Muscle of leg (tissue), 3 donors: ENCODE measurements at regions not wholly inside any gene's neighbourhood (a gene's known extent, or its start where the extent isn't known, plus 50 kb on each side); places are given as distances from the start of the nearest gene placed in this dataset.
"Not testable (repeated sequence)": the region's sequence is repeated elsewhere in the genome, so short reads cannot be mapped to it uniquely, and the experiment has no call there.

Source experiments
- DNase-seq: peaks from one replicate; pipeline ENCODE4 v3.0.0; 2013
- H3K27ac ChIP-seq: one replicate; pipeline ENCODE4 v1.5.1; 2013; ENCODE audit warnings: mild to moderate bottlenecking, low read length, control low read depth
- H3K27me3 ChIP-seq: one replicate; pipeline ENCODE4 v1.6.1; 2013; ENCODE audit warnings: low read length; ENCODE audit not compliant: control insufficient read depth, insufficient read depth
- H3K36me3 ChIP-seq: one replicate; pipeline ENCODE4 v1.6.1; 2013; ENCODE audit warnings: low read length; ENCODE audit not compliant: control insufficient read depth, insufficient read depth
- H3K4me1 ChIP-seq: one replicate; pipeline ENCODE4 v1.6.1; 2013; ENCODE audit warnings: low read length; ENCODE audit not compliant: control insufficient read depth, insufficient read depth
- H3K4me3 ChIP-seq: one replicate; pipeline ENCODE4 v1.5.1; 2013; ENCODE audit warnings: low read length, control low read depth
- H3K9me3 ChIP-seq: replicated peaks from 2 replicates; pipeline ENCODE4 v1.6.1; 2013; ENCODE audit warnings: low read depth, low read length; ENCODE audit not compliant: control insufficient read depth
- WGBS: methylation state at CpG from one replicate; pipeline ENCODE4 v1.1.5; 2013; ENCODE audit warnings: missing lambda C conversion rate; ENCODE audit not compliant: insufficient coverage; 5-methylcytosine and 5-hydroxymethylcytosine counted together

GRCh38 chr20:30496656-30497055 is 760.8 kb upstream of the DEFB115 start:
- H3K27me3 ChIP-seq, DNase-seq, H3K36me3 ChIP-seq, H3K4me3 ChIP-seq, H3K4me1 ChIP-seq, H3K27ac ChIP-seq: not testable (repeated sequence)
- peaks cover 12% of the 10 kb centered on the region for H3K9me3 ChIP-seq
- 92% methylated on average over 6 of the region's 16 CpGs for WGBS

- 89% methylated on average over 7 of the region's 15 CpGs for WGBS
- H3K9me3 ChIP-seq: peaks cover 12% of the 10 kb centered on the region
- not testable (repeated sequence) for DNase-seq, H3K4me1 ChIP-seq, H3K27me3 ChIP-seq, H3K27ac ChIP-seq, H3K36me3 ChIP-seq, H3K4me3 ChIP-seq
These were observed 760.3 kb upstream of the DEFB115 start for GRCh38 chr20:30497191-30497590.

GRCh38 chr20:30499123-30499522 is 758.3 kb upstream of the DEFB115 start:
- Histone ChIP-seq H3K27ac (no peak overlapping the region), H3K4me1 (no peaks in the 10 kb centered on the region), H3K4me3 (no peak overlapping the region), H3K9me3 (peaks cover 12% of the 10 kb centered on the region), H3K36me3 (no peaks in the 10 kb centered on the region), H3K27me3 (no peaks in the 10 kb centered on the region)
- WGBS: 60% methylated on average over 1 of the region's 1 CpG
- DNase-seq: no peak

GRCh38 chr20:30499716-30500446 is 757.6 kb upstream of the DEFB115 start:
- H3K27me3 ChIP-seq: not testable (repeated sequence)

GRCh38 chr20:30500447-30500820 is 757.0 kb upstream of the DEFB115 start:
- H3K27me3 ChIP-seq, H3K4me1 ChIP-seq, DNase-seq, H3K27ac ChIP-seq, H3K4me3 ChIP-seq, H3K36me3 ChIP-seq: not testable (repeated sequence)
- 10% methylated on average over 2 of the region's 11 CpGs for WGBS
- peaks cover 12% of the 10 kb centered on the region for H3K9me3 ChIP-seq

More at GRCh38 chr20:30499716-30500446, 757.6 kb upstream of the DEFB115 start:
- not testable (repeated sequence) for H3K4me1 ChIP-seq, H3K4me3 ChIP-seq, DNase-seq, H3K27ac ChIP-seq, H3K36me3 ChIP-seq
- peaks cover 12% of the 10 kb centered on the region for H3K9me3 ChIP-seq
- WGBS: 42% methylated on average over 3 of the region's 26 CpGs

DNA sequence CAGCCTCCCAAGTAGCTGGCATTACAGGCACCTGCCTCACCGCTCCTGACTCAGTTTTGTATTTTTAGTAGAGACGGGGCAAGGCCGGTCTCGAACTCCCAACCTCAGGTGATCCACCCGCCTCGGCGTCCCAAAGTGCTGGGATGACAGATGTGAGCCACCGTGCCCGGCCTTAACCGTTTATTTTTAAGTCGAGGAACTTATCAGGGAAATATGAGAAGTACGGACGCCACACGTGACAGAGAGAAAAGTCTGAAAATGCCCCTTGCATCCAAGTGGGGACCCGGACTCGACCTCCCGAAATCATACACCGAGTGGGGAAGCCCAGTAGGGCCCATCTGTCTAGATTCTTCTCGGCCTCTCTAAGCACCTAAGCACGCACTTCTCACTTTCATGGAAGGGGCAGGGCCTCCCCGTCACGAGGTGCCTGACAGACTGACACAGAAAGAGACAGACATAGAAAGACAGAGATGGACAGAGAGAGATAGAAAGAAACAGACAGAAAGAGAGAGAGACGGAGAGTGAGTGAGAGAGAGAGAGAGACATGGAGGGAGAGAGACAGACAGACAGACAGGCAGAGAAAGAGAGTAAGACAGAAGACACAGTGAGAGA is 756.5 kb upstream of the DEFB115 start:
- Histone ChIP-seq H3K4me1 (no peaks in the 10 kb centered on the region), H3K9me3 (peaks cover 12% of the 10 kb centered on the region), H3K27ac (no peak overlapping the region), H3K27me3 (no peaks in the 10 kb centered on the region), H3K36me3 (no peaks in the 10 kb centered on the region), H3K4me3 (no peak overlapping the region)
- WGBS: 88% methylated on average over 22 of the region's 23 CpGs
- no peak for DNase-seq

DNA sequence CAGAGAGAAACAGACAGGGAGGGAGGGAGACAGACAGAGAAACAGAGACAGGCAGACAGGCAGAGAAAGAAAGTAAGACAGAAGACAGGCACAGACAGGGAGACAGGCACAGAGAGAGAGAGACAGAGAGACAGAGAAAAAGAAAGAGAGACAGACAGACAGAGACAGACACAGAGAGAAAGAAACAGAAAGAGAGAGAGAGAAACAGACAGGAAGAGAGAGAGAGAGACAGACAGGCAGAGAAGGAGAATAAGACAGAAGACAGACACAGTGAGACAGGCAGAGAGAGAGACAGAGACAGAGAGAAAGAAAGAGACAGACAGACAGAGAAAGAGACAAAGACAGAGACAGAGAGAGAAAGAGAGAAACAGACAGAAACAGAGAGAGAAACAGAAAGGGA is 754.8 kb upstream of the DEFB115 start:
- H3K27me3 ChIP-seq: no peaks in the 10 kb centered on the region
- no peaks in the 10 kb centered on the region for H3K36me3 ChIP-seq
- H3K4me3 ChIP-seq: no peak overlapping the region
- no peaks in the 10 kb centered on the region for H3K4me1 ChIP-seq
- peaks cover 14% of the 10 kb centered on the region for H3K9me3 ChIP-seq
- no peak for DNase-seq
- H3K27ac ChIP-seq: no peak overlapping the region

DNA sequence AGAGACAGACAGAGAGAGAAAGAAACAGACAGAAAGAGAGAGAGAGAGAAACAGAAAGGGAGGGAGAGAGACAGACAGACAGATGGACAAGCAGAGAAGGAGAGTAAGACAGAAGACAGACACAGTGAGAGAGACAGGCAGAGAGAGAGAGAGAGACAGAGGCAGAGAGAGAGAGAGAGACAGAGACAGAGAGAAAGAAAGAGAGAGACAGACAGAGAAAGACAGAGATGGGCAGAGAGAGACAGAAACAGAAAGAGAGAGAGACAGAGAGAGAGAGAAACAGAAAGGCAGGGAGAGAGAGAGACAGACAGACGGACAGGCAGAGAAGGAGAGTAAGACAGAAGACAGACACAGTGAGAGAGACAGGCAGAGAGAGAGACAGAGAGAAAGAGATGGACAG is 754.3 kb upstream of the DEFB115 start:
- 58% methylated on average over 1 of the region's 1 CpG for WGBS
- H3K9me3 ChIP-seq: peaks cover 17% of the 10 kb centered on the region
- not testable (repeated sequence) for DNase-seq, H3K4me3 ChIP-seq, H3K36me3 ChIP-seq, H3K27ac ChIP-seq, H3K27me3 ChIP-seq, H3K4me1 ChIP-seq

GRCh38 chr20:30503992-30504570 is 753.4 kb upstream of the DEFB115 start:
- Histone ChIP-seq H3K27ac (no peak overlapping the region), H3K4me3 (no peak overlapping the region), H3K27me3 (no peaks in the 10 kb centered on the region), H3K9me3 (peaks cover 18% of the 10 kb centered on the region), H3K4me1 (no peaks in the 10 kb centered on the region), H3K36me3 (no peaks in the 10 kb centered on the region)
- WGBS: 58% methylated on average over 3 of the region's 3 CpGs
- DNase-seq: no peak

DNA sequence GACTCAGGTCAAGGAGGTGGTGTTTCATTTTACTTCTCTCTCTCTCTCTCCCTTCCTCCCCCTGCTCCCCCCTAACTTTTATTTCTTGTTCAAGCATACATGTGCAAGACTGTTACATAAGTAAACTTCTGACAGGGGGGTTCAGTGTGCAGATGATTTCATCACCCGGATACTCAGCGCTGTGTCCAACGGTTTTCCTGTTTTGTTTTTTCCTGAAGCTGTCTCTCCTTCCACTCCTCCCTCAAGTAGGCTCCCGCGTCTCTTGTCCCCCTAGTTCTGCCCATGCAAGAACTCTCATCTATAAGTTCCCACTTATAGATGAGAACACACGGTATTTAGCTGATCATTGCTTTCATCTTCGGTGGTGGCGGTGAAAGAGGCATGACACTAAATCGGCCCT is 751.9 kb upstream of the DEFB115 start:
- DNase-seq: no peak

More for the DNA sequence above, 751.9 kb upstream of the DEFB115 start:
- Histone ChIP-seq H3K9me3 (peaks cover 17% of the 10 kb centered on the region), H3K4me1 (no peaks in the 10 kb centered on the region), H3K27ac (no peak overlapping the region), H3K36me3 (no peaks in the 10 kb centered on the region), H3K27me3 (no peaks in the 10 kb centered on the region), H3K4me3 (no peak overlapping the region)
- WGBS: 94% methylated on average over 6 of the region's 9 CpGs
